ENCODE measurements at regions not wholly inside any gene's neighbourhood (a gene's known extent, or its start where the extent isn't known, plus 50 kb on each side); places are given as distances from the start of the nearest gene placed in this dataset.

DNA sequence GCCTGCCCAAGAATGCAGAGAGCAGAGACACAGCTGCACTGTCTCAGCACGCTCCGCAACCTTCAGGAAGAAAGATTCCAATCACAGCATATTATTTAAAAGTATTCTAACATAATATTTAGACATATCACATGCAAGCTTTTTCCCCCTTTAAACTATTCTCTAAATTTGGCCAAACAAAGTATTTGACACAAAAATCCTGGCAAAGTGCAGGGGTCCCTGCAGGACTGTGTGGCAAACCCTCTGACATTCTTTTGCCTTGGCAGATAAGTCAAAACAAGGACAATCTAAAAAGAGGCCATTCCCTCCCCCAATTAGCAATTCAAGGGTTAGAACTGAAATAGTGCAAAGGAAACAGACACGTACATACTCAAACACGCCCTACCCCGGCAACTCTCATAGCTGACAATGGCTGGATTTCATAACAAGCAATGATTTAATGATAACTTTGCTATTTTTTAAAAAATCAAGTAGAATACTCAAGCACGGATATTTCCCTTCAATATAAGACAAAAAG lies 225.3 kb downstream of the MRPL39 start:
- peak; percentile 45 to 58 for DNase-seq

- no peak for DNase-seq
Measured at GRCh38 chr21:25375675-25376074, 231.6 kb downstream of the MRPL39 start.

- DNase-seq, result no peak
Measured at GRCh38 chr21:25373126-25374082, 233.9 kb downstream of the MRPL39 start.

- DNase-seq, result peak in 1 of 2 donors; percentile 14
Measured at GRCh38 chr21:25371841-25372425, 235.3 kb downstream of the MRPL39 start.

GRCh38 chr21:25370311-25370744 lies 237.0 kb downstream of the MRPL39 start:
- peak; percentile 36 to 47 for DNase-seq

DNA sequence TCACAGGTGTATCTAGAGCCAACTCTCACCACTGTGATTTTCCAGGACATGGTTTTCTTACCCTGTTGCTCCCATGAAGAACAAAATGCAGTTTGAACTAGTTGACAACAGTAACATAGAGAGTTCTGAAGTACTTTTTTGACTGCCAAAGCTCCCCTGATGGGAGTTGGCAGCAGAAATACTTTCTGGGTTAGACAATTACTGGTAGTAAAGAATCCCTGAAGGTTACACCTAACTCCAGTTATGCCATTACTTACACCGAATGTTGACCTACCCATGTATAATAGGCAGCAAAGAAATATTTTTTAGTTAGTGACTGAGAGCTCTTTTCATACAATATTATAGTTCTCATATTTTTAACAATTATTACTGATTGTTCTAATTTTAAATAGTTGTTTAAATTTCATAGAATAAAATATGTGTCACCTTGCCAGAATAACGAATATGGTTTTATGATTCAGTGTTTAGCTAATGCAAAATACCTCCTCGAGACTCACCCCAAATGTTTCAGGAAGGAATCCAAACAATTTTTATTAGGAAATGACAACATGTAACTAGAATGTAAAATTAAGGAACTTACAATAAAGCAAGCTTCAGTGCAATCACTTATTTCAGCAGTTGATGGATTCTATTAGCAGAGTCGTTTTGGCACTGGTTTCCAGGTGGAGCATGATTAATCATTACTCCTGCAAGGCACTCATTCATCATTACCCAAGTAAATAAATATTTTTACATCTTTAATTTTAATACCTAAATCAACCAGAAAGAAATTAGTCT lies 237.6 kb downstream of the MRPL39 start:
- no peak for DNase-seq

DNA sequence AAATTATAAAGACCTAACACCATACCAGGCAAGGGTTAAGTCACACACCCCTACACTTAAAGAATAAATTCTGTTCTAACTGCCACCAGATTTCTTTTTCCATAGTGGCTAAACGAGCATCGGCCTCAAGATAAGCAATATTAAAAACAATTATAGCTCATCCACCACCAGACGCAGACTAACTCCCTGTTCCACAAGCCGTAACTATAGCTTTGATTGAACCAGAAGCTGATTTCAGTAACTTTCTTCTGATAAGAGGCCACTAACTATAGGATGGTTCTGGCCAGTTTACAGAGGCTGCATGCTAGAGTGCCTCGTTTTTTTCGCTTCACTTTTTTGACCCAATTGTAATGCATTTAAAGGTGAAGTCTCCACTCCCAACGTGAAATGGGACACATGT lies 238.8 kb downstream of the MRPL39 start:
- DNase-seq, result no peak

GRCh38 chr21:25366116-25366515 lies 241.2 kb downstream of the MRPL39 start:
- no peak for DNase-seq

DNA sequence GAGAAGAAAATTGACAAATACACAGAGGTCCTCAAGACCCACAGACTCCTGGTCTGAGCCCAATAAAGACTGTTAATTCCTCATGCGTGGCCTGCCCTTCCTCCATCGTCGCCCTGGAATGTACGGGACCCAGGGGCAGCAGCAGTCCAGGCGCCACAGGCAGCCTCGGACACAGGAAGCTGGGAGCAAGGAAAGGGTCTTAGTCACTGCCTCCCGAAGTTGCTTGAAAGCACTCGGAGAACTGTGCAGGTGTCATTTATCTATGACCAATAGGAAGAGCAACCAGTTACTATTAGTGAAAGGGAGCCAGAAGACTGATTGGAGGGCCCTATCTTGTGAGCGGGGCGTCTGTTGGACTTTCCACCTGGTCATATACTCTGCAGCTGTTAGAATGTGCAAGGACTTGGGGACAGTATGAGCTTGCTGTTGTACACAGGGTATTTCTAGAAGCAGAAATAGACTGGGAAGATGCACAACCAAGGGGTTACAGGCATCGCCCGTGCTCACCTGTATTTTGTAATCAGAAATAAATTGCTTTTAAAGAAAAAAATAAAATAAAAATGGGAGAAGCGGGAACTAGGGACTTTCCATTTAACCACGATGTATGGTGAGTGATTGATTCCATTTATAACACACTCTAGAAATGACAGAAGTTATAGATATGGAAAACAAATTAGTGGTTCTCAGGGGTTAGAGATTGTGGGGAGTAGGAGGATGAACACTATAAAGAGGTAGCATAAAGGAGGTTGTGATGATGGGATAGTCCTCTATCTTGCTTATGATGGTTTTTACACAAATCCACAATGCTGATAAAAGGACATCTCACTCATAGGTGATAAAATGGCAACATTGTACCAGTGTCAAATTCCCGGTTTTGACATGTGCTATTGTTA lies 244.7 kb downstream of the MRPL39 start:
- DNase-seq, result no peak

- no peak for DNase-seq
Measured at GRCh38 chr21:25361765-25362164, 245.5 kb downstream of the MRPL39 start.

GRCh38 chr21:25361097-25361496 lies 246.2 kb downstream of the MRPL39 start:
- DNase-seq, result no peak

DNA sequence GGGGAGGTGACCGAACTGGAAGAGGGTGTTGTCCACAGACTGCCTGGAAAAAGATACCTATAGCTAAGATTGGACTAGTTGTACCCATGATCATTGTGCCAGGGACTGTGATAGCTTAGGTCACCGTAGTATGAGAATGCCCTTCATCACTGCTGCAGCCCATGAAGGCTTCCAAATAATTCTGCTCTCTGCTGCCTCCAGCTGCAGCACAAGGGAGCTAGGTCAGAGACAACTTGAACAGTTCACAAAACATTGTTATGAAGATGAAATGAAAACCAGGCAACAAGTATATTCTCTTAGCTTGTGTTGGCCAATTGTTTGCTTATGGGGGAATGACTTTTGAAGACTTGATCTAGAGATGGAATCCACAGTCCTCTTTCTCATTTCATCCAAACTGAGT lies 246.7 kb downstream of the MRPL39 start:
- DNase-seq, result no peak

DNA sequence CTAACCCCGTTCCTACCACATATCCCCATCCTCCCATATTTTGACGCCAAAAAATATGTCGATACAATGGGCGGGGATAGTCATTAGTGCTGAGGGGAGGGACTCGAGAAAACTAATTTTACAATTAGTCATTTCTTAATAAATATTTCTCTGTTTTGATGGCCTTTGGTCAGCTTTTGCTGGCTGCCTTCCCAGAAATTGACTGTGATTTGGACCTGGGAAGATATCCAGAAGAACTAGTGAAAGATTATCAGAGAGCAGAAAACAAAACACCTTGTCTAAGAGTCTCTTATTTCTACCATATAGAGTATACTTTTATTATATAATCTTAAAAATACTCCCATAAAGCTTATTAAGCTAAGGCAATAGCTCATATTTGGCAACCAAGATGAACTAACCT lies 247.6 kb downstream of the MRPL39 start:
- no peak for DNase-seq

GRCh38 chr21:25350056-25350455 lies 257.2 kb downstream of the MRPL39 start:
- DNase-seq, result no peak

GRCh38 chr21:25343774-25344545 lies 263.3 kb downstream of the MRPL39 start:
- DNase-seq, result no peak

GRCh38 chr21:25342816-25343215 lies 264.5 kb downstream of the MRPL39 start:
- no peak for DNase-seq

DNA sequence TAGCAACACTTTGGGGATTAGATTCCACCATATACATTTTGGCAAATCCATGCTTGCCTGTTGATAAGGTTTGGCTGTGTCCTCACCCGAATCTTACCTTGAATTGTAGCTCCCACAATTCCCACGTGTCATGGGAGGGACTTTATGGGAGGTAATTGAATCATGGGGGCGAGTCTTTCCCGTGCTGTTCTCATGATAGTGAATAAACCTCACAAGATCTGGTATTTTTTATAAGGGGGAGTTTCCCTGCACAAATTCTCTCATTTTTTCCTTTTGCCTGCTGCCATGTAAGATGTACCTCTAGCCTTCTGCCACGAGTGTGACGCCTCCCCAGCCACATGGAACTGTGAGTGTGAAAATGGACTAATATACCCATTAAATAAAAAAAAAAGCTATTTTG lies 265.3 kb downstream of the MRPL39 start:
- no peak for DNase-seq

GRCh38 chr21:25338415-25338814 lies 268.9 kb downstream of the MRPL39 start:
- no peak for DNase-seq

GRCh38 chr21:25334046-25334730 lies 273.1 kb downstream of the MRPL39 start:
- DNase-seq, result no peak

GRCh38 chr21:25331286-25331685 lies 276.0 kb downstream of the MRPL39 start:
- no peak for DNase-seq

Measured in right lung (tissue), 2 donors.